Upper lobe of left lung (tissue), 6 donors: ENCODE measurements at regions not wholly inside any gene's neighbourhood (a gene's known extent, or its start where the extent isn't known, plus 50 kb on each side); places are given as distances from the start of the nearest gene placed in this dataset.

Experiments
- ATAC-seq, 2 donors: fragments of 200-7000 bp; cut with Tn5 transposase; one replicate each; pipeline ENCODE4 v1.9.1; 2022; ENCODE audit warnings: mild to moderate bottlenecking in 2 of 2, moderate library complexity in 2 of 2; ENCODE audit not compliant: low FRiP score in 2 of 2
- DNase-seq, 2 donors: peaks; one replicate each; pipeline ENCODE4 v3.0.0-alpha.2; 2019 to 2020
- H3K27ac ChIP-seq, 4 donors: fragments of 200-600 bp; sonication (generic); one replicate each; pipeline ENCODE4 v1.5.1; 2016 to 2019
- H3K27me3 ChIP-seq, 4 donors: fragments of 200-600 bp; sonication (generic); one replicate each; pipeline ENCODE4 v1.5.1; 2017 to 2019
- H3K36me3 ChIP-seq, 4 donors: fragments of 200-600 bp; sonication (generic); one replicate each; pipeline ENCODE4 v1.5.1; 2016 to 2019
- H3K4me1 ChIP-seq, 4 donors: fragments of 200-600 bp; sonication (generic); one replicate each; pipeline ENCODE4 v1.5.1; 2018 to 2019
- H3K4me3 ChIP-seq, 4 donors: fragments of 200-600 bp; sonication (generic); one replicate each; pipeline ENCODE4 v1.5.1; 2017 to 2019; ENCODE audit warnings: mild to moderate bottlenecking in 2 of 4, moderate library complexity in 1 of 4
- H3K9me3 ChIP-seq, 4 donors: fragments of 200-600 bp; sonication (generic); one replicate each; pipeline ENCODE4 v1.5.1; 2018 to 2019
- EP300 ChIP-seq, 4 donors: sonication (generic); formaldehyde crosslinking; IDR thresholded peaks; one replicate each; pipeline ENCODE4 v1.5.1; 2017; ENCODE audit warnings: antibody characterized with exemption in 4 of 4, control low read depth in 2 of 4
- POLR2A ChIP-seq, 4 donors: fragments of 450-650 bp; IDR thresholded peaks; one replicate each; pipeline ENCODE4 v1.5.1; 2016 to 2017; ENCODE audit warnings: antibody characterized with exemption in 4 of 4, mild to moderate bottlenecking in 2 of 4
- POLR2AphosphoS5 ChIP-seq, 2 donors: sonication (generic); formaldehyde crosslinking; IDR thresholded peaks; one replicate each; pipeline ENCODE4 v1.5.1; 2017; ENCODE audit warnings: antibody characterized with exemption in 2 of 2
- WGBS, 2 donors: methylation state at CpG; one replicate each; pipeline ENCODE4 v1.1.5; 2017 to 2018; 5-methylcytosine and 5-hydroxymethylcytosine counted together
- TF ChIP-seq, protein P1 (sequence below), 6 experiments: fragments of 450-650 bp in 4 of 6; fragments of 200-600 bp in 2 of 6; sonication (generic) in 2 of 6; IDR thresholded peaks; one replicate each; pipeline ENCODE4 v1.5.1; 2016 to 2019; ENCODE audit warnings: antibody characterized with exemption in 6 of 6
- donor health status: DM: no; HTN: no; CAD: no; lungs with moderate emphysema.
- donor health status: DM: no; HTN: yes; CAD: no; lungs with severe emphysema.

- no peaks in the 10 kb centered on the region for H3K27me3 ChIP-seq
- TF ChIP-seq POLR2AphosphoS5 (IDR thresholded peaks at IDR 0.05): no peak
- TF ChIP-seq EP300 (IDR thresholded peaks at IDR 0.05): no peak
- no peak for TF ChIP-seq POLR2A (IDR thresholded peaks at IDR 0.05)
- TF ChIP-seq, protein P1, sequence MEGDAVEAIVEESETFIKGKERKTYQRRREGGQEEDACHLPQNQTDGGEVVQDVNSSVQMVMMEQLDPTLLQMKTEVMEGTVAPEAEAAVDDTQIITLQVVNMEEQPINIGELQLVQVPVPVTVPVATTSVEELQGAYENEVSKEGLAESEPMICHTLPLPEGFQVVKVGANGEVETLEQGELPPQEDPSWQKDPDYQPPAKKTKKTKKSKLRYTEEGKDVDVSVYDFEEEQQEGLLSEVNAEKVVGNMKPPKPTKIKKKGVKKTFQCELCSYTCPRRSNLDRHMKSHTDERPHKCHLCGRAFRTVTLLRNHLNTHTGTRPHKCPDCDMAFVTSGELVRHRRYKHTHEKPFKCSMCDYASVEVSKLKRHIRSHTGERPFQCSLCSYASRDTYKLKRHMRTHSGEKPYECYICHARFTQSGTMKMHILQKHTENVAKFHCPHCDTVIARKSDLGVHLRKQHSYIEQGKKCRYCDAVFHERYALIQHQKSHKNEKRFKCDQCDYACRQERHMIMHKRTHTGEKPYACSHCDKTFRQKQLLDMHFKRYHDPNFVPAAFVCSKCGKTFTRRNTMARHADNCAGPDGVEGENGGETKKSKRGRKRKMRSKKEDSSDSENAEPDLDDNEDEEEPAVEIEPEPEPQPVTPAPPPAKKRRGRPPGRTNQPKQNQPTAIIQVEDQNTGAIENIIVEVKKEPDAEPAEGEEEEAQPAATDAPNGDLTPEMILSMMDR (IDR thresholded peaks at IDR 0.05): no peak
- 65 to 71% methylated on average over 1 of the region's 1 CpG for WGBS, 2 donors
Measured at GRCh38 chr7:51792796-51793195, 476.2 kb upstream of the COBL start.

DNA sequence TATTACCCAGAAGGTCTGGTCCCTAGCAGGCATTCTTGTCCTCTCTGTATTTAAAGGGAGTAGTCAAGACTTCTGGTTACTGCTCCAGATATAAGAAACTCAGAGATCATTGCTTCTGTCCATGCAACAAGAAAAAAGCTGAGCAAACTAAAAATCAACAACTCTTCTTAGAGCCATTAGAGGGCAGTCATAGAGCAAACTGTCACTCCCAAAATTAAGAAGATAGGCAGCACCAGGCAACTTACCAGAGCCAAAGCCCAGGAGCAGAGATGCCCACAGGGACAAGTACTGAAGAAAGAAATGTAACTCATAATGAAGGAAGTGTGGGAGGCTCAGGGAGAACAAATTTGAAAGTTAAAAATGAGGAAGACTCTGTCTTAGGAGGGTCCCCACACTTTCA lies 472.9 kb upstream of the COBL start:
- Histone ChIP-seq H3K4me1 (no peaks in the 10 kb centered on the region), H3K27ac (no peak overlapping the region), H3K9me3 (no peaks in the 10 kb centered on the region), H3K36me3 (no peaks in the 10 kb centered on the region), H3K4me3 (no peak overlapping the region), H3K27me3 (no peaks in the 10 kb centered on the region)
- ATAC-seq (no peak), DNase-seq (no peak)
- TF ChIP-seq, protein P1 (IDR thresholded peaks at IDR 0.05): no peak
- TF ChIP-seq POLR2A (IDR thresholded peaks at IDR 0.05) (no peak), EP300 (IDR thresholded peaks at IDR 0.05) (no peak), POLR2AphosphoS5 (IDR thresholded peaks at IDR 0.05) (no peak)

More at GRCh38 chr7:51792796-51793195, 476.2 kb upstream of the COBL start:
- no peaks in the 10 kb centered on the region for H3K9me3 ChIP-seq
- H3K27ac ChIP-seq: no peak overlapping the region
- ATAC-seq: no peak
- no peak overlapping the region for H3K4me3 ChIP-seq
- no peaks in the 10 kb centered on the region for H3K36me3 ChIP-seq
- DNase-seq: no peak
- H3K4me1 ChIP-seq: no peaks in the 10 kb centered on the region

DNA sequence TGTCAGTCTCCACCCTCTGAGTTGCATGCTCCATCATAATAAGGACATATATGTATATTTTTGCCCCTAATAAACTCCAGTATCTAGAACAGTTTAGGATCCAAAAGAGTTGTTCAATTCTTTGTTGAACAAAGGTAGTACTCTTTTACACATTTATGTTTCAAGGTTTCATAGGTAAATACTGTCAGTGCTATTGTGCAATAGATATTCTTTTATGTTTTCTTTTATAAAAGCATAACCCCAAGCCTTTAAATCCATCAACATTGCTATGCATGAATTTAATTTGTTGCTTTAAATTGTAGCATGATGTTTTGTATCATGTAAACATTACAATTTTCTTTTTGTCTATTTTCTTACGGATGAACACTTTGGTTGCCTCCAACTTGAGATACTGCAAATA lies 469.7 kb upstream of the COBL start:
- H3K4me1 ChIP-seq: no peaks in the 10 kb centered on the region
- no peaks in the 10 kb centered on the region for H3K36me3 ChIP-seq
- no peak for TF ChIP-seq POLR2A (IDR thresholded peaks at IDR 0.05)
- TF ChIP-seq EP300 (IDR thresholded peaks at IDR 0.05): no peak
- TF ChIP-seq, protein P1 (IDR thresholded peaks at IDR 0.05): no peak
- no peak for TF ChIP-seq POLR2AphosphoS5 (IDR thresholded peaks at IDR 0.05)
- no peak for ATAC-seq
- no peak for DNase-seq
- H3K27ac ChIP-seq: no peak overlapping the region
- whole genome bisulfite sequencing, 2 donors: 84 to 94% methylated on average over 1 of the region's 1 CpG
- no peak overlapping the region for H3K4me3 ChIP-seq
- H3K27me3 ChIP-seq: no peaks in the 10 kb centered on the region
- H3K9me3 ChIP-seq: no peaks in the 10 kb centered on the region

- no peaks in the 10 kb centered on the region for H3K27me3 ChIP-seq
- H3K36me3 ChIP-seq: no peaks in the 10 kb centered on the region
- H3K9me3 ChIP-seq: no peaks in the 10 kb centered on the region
- TF ChIP-seq, protein P1 (IDR thresholded peaks at IDR 0.05): no peak
- no peak for TF ChIP-seq POLR2AphosphoS5 (IDR thresholded peaks at IDR 0.05)
- no peak for TF ChIP-seq EP300 (IDR thresholded peaks at IDR 0.05)
- no peak for TF ChIP-seq POLR2A (IDR thresholded peaks at IDR 0.05)
- ATAC-seq (no peak), DNase-seq (no peak)
- H3K27ac ChIP-seq: no peak overlapping the region
- WGBS, 2 donors: 79 to 83% methylated on average over 9 of the region's 9 CpGs
- no peaks in the 10 kb centered on the region for H3K4me1 ChIP-seq
- no peak overlapping the region for H3K4me3 ChIP-seq
Measured at GRCh38 chr7:51785876-51786275, 469.3 kb upstream of the COBL start.

- Histone ChIP-seq H3K4me3 (no peak overlapping the region), H3K27me3 (no peaks in the 10 kb centered on the region), H3K9me3 (no peaks in the 10 kb centered on the region), H3K4me1 (no peaks in the 10 kb centered on the region), H3K36me3 (no peaks in the 10 kb centered on the region), H3K27ac (no peak overlapping the region)
- TF ChIP-seq, protein P1 (IDR thresholded peaks at IDR 0.05): no peak
- TF ChIP-seq POLR2A (IDR thresholded peaks at IDR 0.05) (no peak), EP300 (IDR thresholded peaks at IDR 0.05) (no peak), POLR2AphosphoS5 (IDR thresholded peaks at IDR 0.05) (no peak)
- DNase-seq: no peak
- WGBS, 2 donors: 62 to 75% methylated on average over 4 of the region's 4 CpGs
- no peak for ATAC-seq
Measured at GRCh38 chr7:51785171-51785570, 468.6 kb upstream of the COBL start.
